T-helper 1 cell treated with Interleukin-12 subunit alpha and Interleukin-12 subunit beta and Interleukin-4 antibody, amounts not matched to agents 30 ng/mL and 1 ng/mL, for 36 hours (primary cell): ENCODE measurements at regions not wholly inside any gene's neighbourhood (a gene's known extent, or its start where the extent isn't known, plus 50 kb on each side); places are given as distances from the start of the nearest gene placed in this dataset.
"Not testable (repeated sequence)": the region's sequence is repeated elsewhere in the genome, so short reads cannot be mapped to it uniquely, and the experiment has no call there.

Source experiments
- intact Hi-C: fragments of 100-400 bp; cut with micrococcal nuclease; formaldehyde crosslinking; loops from one replicate; pipeline ENCODE4 v1.15.1; 2024

DNA sequence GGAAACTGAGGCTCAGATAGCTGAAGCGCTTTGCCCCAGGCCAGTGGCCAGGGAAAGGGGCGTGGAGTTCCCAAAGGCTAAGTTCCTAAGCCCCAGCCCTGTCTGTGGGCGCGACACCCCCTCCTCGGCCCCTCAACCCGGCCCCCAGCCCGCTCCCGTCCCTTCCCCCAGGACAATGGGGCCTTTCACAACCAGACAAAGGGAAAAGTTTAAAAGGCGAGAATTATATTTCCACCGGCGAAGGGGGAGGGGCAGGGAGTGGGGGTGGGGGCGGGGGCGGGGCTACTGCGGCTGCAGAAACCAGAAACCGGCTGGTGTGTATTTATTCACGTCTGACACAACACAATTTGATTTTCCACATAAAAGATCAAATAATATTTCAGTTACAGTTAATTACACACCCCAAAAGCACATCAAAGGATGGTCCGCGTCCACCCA is 192.1 kb downstream of the MN1 start:
- intact Hi-C loops: no loop called here

DNA sequence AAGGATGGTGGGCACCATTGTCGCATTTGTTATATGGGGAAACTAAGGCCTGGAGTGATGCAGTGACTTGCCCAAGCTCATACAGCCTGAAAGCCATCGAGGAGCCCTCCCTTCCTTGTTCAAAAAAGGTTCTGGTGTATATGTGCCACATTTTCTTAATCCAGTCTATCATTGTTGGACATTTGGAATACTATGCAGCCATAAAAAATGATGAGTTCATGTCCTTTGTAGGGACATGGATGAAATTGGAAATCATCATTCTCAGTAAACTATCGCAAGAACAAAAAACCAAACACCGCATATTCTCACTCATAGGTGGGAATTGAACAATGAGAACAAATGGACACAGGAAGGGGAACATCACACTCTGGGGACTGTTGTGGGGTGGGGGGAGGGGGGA is 191.4 kb downstream of the MN1 start:
- intact Hi-C loops: not testable (repeated sequence)

DNA sequence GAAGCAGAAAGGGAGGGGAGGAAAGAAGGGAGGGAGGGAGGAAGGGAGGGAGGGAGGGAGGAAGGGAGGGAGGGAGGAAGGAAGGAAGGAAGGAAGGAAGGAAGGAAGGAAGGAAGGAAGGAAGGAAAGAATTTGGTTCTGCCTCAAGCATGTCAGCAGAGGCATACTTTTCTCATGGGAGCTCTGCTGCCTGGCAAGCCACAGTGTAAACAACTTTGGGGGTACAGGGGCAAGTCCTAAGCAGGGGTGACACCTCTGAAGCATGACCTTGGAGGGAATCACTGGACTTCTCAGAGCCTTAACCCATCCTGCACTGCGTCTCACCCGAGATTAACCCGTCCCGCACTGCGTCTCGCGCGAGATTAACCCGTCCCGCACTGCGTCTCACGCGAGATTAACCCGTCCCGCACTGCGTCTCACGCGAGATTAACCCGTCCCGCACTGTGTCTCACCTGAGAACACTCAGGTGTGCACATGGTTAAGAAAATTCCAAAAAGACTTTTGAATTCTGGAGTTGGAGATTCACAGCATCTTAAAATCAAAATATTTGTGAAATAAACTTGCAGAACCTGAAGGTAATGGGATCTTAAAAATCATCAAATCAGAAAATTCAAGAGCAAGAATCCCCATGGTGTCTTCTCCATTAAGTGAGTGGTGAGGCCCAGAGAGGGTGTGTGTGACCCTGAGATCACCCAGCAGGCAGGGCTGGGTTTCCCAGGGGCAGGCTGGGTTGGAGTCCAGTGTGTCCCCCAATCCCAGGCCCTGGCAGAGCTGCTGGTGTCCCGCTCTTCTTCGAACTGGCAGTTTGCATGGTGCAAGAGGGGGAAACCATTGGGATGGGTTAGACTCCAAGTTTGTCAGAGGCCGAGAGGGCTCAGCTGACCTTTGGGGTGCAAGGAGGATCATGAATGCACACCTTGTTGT is 190.4 kb downstream of the MN1 start:
- intact Hi-C loops: no loop called here

DNA sequence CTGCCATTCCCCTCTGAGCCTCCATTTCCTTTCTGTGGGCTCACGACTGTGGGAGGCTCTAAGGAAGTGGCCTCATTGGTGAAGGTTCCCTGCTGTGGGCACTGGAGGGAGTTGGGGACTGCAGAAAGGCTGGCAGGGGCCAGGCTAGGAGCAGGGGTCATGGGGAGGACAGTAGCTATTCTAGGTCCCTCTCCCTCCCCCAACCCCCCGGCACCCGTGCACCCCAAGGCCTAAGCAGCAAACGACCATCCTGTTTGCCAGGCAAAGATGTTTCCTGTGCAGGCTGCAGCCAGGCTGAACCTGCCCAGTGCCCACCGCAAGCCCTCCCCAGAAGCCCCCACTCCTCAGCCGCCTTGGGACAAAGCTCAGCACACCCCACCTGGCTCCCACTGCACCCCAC is 189.4 kb downstream of the MN1 start:
- intact Hi-C loops: no loop called here

DNA sequence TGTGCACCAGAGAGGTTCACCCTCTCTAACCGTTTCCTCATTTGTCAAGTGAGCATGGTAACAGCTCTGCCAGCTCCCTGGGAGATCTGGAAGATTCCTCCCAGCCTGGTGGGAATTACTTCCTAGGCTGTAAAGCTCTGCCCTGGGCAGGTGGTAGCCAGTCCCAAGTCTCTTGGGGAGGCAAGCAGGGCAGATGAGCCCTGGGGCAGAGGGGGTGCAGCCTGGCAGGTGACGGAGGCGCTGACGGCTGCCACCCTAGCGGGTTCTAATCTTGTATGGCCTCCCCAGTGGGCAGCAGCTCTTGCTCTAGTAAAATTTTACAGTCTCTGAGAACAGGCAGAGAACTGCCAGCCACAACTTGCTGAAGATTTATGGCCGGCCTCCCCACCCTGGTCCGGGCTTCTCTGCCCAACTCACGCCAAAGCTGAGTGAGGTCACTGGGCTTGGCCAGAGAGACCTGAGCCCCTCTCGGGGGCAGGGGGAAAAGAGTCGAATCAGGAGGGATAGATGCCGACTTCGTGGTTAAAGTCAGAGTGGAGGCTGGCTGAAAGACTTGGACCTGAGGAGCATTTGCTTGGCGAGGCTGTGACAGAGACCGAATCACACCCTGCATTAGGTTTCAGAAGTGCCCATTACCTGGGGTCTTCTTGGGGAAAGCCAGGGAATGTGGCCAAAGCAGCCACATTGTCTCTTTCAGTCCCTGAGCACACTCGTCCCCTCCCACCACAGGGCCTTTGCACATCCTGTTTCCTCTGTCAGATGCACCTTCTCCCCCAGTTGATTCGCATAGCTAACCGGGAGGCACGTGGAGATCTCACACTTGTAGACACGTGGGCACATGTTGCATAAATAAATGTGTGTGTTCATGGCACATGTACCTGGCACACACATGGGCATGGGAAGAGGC is 188.2 kb downstream of the MN1 start:
- intact Hi-C loops: no loop called here

DNA sequence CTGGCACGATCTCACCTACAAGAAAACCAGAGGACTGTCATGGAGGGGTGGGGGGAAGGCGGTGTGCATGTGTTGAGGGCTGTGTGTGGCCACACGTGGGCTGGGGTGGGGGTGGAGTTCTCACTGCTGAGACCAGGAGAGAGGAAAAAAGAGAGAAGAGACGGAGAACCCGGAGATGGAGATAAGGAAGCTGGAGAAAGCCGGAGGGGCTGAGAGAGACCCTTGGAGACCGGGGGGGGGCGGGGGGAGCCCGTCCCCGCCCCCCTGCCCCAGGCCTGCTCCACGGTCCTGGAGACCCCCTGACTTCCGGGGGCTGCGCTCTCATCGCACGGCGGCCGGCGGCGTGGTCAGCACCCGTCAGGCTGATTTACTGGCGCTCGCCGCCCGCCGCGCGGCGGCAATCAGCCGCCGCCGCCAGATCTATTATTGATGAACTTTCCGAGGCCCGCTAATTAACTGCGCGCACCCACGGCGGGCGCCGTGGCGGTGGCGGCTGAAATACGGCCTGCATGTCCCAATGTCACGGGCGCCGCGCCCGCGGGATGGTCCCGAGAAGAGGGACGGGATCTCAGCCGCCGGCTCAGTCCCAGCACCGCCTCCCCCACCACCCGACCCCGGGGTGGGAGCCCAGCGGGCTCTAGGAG is 187.4 kb downstream of the MN1 start:
- intact Hi-C loops: no loop called here

DNA sequence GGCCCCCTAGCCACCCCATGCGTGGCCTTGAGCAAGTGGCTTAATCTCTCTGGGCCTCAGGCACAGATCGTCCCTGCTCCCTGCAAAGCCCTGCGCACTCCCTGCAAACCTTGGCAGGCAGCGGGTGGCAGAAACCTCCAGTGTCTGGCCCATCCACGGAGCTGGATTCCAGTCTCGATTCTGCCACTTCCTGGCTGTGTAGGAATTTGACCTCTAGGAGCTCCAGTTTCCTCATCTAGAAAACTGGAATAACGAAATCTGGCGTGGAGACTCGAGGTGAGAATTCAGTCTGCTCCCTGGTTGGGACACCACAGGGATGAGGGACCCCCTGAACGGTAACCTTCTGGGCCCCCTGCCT is 186.9 kb downstream of the MN1 start:
- intact Hi-C loops: no loop called here

DNA sequence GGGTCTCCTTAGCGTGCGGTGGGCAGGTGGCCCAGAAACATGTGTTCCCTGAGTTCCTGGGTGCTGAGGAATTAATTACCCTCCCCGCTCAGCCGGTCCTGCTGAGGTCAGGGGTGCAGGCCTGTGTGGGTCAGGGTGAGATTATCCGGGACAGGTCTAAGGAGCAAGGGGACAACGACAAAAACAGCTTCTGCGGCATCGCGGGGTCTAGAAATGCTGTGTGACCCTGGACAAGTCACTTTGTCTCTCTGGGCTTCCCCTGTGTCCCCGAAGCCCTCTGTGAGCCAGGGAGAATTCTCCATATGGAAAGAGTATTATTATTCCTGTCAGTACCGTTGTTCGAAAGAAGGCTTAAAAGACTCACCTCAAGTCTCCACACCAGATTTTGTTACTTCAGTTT is 186.1 kb downstream of the MN1 start:
- intact Hi-C loops: no loop called here

DNA sequence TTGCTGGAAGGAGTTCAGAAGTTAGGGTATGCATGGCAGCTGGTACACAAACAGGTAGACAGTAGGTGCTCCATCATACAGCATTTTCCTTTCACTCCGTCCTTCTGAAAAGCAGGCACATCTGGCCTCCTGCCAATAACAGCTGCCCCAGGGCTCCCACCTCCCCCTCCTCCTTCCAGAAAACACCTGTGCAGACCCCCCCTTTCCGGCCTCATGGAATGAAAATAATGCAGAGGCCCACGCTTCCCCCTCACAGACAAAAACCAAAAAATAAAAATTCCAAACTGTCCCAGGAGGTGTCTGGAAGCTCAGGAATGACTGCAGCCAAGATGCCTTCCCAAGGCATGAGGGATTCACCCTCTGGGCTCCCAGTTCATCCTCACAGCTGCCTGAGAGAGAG is 185.5 kb downstream of the MN1 start:
- intact Hi-C loops: no loop called here

DNA sequence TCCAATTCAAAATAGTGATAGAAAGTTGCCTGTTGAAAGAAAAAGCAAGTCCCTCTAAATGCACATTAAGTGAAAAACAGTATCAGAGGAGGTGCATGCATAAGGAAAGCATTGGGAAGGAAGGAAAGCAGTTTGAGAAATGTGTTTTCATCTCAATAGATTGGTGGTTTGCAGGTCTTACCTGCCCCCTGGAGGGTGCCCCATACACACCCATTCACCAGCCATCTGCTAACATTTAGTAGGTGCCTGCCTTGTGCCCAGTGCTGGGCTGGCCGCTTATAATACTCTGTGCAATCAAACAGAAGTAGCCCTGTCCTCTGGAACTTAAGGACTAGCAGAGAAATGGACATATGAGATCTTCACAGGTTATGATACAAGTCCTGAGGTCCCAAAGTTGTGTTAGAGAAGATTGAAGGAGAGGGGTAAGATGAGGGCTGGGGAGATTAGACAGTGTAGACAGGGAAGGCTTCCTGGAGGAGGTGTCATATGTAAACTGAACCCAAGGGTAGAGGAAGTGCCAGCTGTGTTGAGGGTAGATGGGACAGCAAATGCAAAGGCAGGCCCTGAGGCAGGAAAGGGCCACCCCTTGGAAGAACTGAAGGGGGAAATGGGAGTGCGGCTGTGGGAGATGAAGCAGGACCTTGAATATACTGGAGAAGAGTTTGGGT is 184.2 kb downstream of the MN1 start:
- intact Hi-C loops: no loop called here

DNA sequence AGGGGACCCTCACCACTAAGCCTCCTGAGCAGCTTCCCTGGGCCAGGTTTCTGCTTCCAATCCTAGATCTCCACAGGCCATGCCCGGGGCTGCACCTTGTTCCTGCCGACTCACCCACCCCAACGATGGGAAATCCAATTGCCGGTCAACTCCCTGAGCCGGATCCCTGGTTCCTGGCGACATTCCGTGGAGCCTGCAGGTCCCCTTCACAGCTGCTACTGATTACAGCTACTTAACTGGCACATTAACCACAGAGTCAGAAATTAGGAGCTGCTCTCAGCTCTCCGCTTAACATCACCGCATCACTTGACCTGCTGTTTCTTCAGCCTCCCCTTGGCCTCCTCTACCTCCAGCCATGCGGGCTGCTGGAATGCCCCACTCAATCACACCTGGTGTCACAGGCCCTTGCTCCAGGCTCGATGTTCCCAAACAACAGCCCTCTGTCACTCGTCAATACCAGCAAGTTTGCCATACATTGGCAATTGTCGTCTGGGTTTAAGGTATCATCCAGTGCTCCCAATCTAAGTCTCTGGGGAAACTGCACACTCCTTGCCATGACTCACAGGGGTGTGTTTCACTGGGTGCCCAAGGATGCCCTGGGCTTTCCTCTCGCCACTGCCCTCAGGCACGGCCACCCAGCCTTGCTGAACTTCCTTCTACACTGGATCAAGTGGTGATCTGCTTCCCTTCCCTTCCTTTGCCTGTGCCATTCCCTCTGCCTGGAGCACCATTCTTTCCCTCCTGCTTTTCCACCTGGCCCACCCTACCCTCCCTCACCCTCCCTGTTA is 181.0 kb downstream of the MN1 start:
- intact Hi-C loops: no loop called here

DNA sequence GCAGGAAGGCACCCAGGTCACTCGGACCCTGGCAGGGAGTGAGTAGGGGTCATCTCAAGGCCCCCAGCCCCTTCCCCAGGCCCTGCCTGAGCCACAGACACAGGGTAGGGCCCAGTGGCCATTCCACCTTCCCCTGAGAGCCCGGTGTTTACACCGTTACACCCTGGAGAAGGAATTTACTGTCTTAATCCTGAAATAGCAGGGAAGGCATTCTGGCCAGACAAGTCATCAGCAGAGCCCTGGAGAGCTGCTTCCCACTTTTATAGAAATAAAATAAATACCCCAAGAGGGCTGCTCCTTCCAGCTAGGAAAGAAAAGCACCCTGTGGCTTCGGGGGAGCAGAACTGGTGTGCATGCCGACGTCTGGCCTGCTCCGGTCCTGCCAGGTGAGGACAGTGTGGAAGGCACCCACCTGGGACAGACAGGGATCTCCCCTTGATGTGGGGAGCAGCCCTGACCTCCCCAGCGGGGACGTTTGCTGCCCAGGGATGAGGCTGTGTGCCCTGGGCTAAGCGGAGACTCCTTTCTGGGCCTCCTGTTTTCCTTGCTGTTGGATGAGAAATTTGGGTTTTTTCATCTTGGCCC is 180.0 kb downstream of the MN1 start:
- intact Hi-C loops: no loop called here

DNA sequence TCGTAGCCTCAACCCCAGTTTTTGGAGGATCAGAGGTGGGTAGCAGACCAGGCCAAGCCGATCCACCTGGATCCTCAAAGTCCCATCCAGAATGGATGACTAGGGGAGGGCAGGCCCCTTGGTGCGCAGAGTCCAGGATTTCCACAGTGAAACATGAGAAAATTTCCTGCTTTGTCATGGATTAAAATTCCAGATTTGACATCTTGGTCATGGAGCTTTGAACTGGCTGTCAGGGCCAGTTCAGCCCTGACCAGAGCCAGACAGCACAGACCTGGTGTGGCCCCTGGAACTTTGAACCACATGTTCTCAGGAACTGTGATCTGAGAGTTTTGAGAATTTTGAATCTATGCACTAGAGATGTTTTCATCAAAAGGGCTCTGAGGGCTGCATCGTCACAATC is 177.5 kb downstream of the MN1 start:
- intact Hi-C loops: no loop called here

DNA sequence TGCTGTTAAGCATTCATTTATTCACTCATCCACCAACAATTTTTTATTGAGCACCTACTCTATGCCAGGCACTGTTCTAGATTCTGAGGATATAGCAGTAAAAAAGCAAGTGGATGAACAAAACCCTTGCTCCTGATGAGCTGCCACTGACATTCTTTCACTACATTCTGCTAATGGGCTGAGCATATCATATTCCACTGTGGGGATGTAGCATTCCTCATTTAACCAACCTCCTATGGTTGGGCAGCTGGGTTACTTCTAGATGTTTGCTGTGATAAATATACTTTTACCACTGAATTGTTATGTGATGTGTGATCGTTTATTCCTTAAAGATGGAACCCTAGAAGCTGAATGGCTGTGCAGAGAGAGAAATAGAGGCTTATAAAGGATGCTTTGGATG is 176.9 kb downstream of the MN1 start:
- intact Hi-C loops: no loop called here

DNA sequence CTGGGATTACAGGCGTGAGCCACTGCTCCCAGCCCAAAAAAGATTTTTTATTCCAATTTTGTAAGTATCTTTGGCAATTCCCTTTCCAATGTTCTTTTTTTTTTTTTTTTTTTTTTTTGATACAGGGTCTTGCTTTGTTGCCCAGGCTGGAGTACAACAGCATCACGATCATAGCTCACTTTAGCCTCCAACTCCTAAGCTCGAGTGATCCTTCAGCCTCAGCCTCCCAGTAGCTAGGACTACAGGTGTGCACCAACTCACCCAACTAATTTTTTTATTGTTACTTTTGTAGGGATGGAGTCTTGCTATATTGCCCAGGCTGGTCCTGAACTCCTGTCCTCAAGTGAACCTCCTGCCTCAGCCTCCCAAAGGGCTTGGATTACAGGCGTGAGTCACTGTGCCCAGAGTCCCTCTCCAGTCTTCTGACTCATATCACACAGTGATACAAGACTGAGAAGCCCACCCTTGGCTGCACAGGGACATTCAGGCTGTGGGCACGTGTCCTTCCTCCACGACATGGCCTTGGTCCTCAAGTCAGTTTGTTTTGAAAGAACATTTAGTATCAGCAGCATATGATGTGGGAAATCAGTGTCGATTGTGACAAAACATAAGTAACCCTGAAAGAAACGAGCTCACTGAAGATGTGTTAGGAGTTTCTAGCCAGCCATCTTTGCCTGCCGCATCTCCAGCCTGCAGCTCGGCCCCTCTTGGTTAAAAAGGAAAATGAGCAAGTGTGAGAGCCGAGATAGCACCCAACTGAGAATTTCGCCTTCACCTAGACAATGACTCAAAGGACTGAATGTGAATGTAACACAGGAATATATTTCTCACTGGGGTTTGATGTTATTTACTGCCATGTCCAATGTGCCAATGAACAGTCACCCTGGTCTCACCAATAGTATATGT is 175.5 kb downstream of the MN1 start:
- intact Hi-C loops: no loop called here

DNA sequence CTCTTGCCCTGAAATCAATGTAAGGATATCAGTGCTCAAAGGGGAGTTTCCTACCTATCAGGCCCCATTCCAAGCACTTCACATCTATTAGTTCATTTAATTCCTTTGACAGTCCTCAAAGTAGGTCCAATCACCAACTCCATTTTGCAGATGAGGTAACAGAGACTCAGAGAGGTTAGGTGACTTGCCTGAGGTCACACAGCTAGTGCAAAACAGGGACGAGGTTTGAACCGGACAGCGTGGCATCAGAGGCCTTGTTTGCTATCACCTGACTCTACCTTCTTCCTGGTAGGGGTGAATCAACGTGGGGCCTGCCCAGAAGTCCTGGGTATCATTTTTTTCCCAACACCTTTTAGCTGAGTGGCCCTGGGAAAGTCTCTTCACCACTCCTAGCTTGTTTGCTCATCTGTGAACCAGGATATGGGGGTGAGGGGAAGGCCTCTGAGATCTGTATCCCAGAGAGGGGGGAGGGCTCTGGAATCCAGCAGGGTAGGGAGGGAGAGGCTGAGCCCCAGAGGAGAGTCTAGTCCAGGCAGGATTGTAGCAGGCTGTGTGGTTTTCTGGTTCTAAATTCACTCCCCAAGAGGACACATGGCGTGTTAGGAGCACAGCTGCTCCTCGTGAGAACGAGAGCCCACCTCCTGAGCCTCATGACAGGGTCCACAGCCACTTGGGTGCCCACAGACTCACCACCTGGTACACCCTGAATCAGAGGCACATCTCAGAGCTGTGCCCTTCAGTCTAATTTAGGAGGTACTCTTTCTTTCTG is 174.7 kb downstream of the MN1 start:
- intact Hi-C loops: no loop called here

DNA sequence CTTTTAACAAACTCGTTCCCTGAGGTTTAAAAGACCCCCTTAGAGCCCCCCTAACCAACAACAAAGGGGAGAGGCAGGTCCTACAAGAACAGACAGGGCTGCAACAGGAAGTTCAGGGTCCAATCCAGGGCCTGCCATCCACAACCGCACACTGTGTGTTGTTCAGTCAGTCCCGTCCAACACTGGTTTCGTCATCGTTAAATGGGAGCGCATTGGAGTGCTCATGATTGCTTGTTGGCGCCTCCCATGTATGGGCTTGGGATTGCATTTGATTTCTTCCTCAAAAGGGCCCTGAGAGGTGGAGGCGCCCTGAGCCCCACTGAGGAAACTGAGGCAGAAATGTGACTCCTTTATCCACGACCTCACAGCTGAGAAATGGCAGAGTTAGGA is 174.1 kb downstream of the MN1 start:
- intact Hi-C loops: no loop called here

DNA sequence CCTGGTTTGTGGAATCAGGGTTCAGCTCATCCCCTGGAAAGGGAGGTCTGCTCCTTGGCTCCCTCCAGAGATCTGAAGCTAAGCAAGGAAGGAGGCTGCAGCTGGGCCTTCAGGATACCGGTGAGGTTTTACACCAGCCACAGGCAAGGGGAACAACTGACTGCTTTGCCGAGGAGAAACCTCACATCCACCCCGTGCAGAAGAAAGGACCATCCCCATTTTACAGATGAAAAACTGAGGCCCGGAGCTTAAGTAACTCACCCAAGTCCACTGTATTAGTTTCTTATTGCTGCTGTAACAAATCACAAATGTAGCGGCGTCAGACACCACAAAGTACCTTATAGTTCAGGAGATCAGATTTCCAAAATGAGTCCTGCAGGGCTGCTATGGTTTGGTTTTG is 173.7 kb downstream of the MN1 start:
- intact Hi-C loops: no loop called here
